NCI-H1436 treated with DMSO at 0.1 percent for 48 hours (cell line): ENCODE measurements at regions not wholly inside any gene's neighbourhood (a gene's known extent, or its start where the extent isn't known, plus 50 kb on each side); places are given as distances from the start of the nearest gene placed in this dataset.
A peak's percentile ranks its signal among the peaks of the same experiment; 100 is the strongest.
"Not testable (repeated sequence)": the region's sequence is repeated elsewhere in the genome, so short reads cannot be mapped to it uniquely, and the experiment has no call there.

Experiments
- DNase-seq: peaks from one replicate; lab custom pipeline; 2025; lab: John Stamatoyannopoulos, UW

DNA sequence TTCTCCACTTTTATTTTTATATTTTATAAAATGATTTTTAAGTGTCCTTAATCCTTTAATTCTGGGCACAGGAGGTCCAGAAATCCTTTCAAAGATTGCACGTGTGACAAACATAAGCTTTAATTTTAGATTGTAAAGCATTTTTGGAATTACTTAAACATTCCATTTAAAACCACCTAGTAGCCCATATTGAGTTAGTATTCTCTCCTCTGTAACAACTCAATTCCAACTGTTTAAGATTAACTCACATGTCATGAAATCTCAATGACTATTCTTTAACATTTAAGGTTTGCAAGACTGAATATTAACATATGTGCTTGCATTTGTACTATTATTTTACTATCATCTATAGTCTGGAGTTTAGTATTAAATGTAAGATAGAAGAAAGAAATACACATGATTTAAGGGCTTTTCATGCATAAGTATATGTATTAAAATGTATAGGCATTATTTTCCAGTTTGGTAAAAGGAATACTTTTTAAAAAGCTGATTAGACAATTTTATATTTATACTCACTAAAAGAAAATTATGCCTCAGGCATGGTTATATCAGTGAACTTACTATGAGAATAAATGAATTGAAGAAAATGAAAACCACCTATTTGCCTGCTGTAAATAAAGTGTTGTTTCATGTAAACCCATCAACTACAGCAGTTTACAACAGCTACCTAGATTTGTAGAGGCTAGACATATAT is 776.9 kb downstream of the SLC6A15 start:
- DNase-seq = no peak

GRCh38 chr12:84134797-84135366 is 777.7 kb downstream of the SLC6A15 start:
- DNase-seq = no peak

DNA sequence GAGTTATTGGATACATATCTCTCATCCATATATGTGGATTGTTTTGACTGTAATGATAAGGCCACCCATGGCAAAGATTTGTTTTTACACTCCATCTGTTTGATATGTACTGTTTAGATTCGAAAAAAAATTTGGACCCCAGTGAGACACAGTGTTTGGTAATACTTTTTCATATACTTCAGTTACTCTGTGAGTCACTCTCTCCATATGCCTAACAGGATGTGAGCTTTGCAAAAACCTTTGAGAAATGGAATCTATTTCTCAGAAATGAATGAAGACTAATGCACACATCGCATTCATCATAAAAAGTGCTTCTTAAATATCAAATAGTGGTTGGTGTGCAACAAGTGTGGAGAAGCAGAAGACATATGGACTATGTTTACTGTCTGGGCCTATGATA is 781.5 kb downstream of the SLC6A15 start:
- no peak for DNase-seq

- no peak for DNase-seq
These were observed 784.2 kb downstream of the SLC6A15 start for GRCh38 chr12:84128117-84128991.

DNA sequence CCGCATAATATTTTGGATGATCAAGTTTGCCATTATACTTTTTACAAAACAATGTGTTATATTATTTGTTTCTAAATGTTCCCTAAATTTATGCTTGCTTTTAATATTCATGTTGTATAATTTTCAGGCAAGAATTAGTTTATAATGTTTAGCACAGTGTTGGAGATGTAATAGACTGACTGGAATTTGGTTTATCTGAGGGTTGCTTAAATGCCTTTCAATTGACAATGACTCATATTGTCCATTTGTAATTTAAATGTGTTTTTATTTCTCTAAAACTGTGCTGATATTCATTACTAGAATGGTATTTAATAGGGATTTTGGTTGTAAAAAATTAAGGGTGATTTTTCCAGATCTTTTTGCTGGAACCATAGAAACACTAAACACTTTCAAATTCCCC is 788.4 kb downstream of the SLC6A15 start:
- DNase-seq = no peak

DNA sequence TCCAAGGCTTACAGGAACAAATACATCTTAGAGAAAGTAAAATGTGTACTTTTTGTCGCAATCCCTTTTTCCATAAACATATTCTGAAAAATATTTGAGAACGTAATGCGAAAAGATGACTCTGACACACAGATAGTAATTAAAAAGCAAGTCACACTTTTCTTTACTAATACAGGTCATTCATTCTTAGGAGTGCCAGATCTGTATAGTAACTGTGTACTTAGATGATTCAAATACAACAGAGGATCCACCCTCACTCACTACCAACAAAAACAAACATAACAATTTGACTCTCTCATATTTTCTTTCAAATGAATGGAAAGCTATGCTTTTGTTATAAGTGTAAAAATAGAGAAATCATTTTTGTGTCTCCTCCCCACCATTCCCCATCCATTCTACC is 795.4 kb downstream of the SLC6A15 start:
- no peak for DNase-seq

- DNase-seq = no peak
These were observed 798.9 kb downstream of the SLC6A15 start for GRCh38 chr12:84113666-84114065.

DNA sequence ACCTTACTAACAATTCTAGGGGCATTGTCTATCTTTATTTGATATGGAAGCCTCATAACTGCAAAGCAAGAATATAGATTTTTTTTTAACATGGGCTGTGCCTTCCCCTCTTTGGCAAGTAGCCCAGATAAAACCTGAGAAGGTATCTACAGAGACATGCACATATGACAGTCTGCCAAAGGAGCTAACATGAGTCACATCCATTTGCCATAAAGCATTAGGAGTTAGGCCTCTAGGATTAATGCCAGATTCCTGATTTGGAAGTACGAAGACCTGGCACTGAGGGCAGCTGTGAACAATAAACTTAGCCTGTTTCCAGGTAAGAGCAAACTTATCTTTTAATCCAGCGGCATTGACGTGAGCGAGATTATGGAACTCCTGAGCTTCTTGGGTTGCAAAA is 808.7 kb downstream of the SLC6A15 start:
- DNase-seq = not testable (repeated sequence)

- DNase-seq = not testable (repeated sequence)
These were observed 810.6 kb downstream of the SLC6A15 start for GRCh38 chr12:84101963-84102362.

GRCh38 chr12:84099591-84099990 is 813.0 kb downstream of the SLC6A15 start:
- not testable (repeated sequence) for DNase-seq

DNA sequence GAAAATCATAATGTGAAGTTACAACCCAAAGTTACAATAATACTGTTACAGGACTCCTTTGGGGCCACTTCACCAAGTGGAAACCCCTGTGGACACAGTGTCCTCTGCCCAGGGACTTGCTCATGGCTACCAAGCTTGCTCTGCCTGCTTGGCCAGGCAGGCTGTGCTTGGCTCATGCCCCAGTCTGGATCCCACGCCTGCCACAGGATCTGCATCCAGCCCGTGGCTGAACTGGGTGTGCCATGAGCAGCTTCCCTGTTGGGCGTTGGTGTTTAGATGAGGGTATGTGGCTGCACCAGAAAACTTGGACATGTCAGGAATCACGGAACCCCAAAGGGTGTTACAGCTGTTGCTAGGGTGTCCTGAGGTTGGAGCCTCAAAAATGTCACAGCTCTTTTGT is 820.9 kb downstream of the SLC6A15 start:
- DNase-seq = no peak

GRCh38 chr12:84089356-84089755 is 823.2 kb downstream of the SLC6A15 start:
- DNase-seq = no peak

DNA sequence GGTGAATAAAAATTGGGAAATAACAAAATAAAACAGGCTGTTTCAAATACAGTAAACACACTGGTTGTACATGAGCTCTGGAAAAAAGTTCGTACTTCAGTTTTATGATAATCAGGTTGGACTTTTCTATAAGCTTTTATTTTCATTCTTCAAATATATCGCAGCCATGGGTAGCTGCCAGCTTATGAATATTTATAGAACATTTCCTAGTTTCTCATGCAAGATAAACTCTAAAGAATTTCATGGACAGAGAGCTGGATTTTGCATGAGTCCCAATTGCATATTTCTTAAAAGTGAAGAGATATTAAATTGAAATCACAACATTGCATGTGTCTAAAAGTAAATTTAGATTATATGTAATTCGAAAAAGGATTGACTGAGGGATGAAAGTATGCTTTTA is 827.6 kb downstream of the SLC6A15 start:
- DNase-seq = no peak

DNA sequence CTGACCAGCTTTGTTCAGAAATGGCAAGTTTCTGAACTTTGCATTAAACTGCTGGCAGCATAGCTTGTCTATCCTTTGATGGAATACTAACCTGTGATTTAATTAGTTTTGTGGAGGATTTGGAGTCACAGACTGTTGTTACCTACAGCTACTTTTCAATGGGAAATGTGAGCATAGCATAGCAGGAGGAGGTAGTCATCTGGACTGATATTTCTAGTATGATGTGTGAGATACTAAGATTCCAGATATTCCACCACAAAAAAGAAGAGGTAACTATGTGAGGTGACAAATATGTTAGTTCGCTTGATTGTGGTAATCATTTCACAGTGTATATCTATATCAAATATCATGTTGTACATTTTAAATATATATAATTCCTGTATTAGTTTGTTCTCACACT is 833.0 kb downstream of the SLC6A15 start:
- DNase-seq = no peak

DNA sequence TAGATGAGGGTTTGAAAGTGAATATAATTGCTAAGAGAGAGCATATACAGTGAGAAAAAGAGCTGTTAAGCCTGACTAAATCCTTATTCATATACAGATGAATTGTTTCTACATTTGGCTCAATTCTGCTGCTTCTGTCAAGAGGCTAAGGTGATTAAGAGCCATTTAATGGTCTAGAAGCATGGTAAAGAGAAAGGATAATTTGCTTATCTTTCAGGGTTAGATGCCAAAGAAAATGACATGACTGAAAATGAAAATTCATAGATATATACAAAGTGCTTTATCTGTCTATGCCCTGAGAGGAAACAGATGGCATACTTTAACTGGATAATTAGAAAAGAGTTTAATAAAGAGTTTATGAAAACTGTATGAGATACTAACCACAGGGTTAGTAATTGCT is 834.9 kb downstream of the SLC6A15 start:
- DNase-seq = peak; percentile 31

- no peak for DNase-seq
These were observed 836.6 kb downstream of the SLC6A15 start for GRCh38 chr12:84075991-84076390.

GRCh38 chr12:84073401-84073800 is 839.2 kb downstream of the SLC6A15 start:
- DNase-seq = no peak

DNA sequence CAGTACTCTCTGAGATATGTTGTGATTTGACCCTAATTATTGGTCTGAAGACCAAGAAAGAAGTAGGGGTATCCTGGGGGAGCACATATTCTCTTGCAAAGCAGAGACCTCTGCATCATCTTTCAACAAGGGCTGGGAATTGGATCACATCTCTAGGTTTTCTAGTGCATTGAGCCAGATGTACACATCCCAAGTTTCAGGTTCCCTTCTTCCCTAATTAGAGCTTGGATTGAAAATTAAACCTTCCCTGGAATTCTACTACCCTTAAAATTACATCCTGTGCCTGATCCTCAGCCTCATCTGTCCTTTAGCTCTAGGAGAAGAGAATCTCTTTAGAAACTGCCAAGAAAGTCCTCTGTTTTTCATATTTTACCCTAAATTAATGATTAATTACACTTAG is 839.6 kb downstream of the SLC6A15 start:
- DNase-seq = no peak

DNA sequence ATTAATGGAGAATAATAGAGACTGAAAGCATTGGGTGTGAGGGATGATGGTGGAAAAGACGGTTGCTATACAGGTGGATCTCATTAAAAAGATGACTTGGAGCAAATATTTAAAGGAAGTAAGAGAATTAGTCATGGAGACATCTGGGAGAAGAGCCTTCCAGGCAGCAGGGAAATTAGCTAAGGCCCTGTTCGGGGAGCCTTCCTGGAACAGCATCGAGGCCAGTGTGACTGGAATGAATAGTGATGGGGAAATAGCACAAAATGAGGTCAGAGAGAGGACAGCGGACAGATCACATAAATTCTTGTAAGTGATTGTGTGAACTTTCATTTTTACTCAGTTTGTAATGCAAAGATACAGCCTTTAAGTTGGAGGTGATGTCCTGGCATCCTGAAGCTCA is 842.3 kb downstream of the SLC6A15 start:
- no peak for DNase-seq

DNA sequence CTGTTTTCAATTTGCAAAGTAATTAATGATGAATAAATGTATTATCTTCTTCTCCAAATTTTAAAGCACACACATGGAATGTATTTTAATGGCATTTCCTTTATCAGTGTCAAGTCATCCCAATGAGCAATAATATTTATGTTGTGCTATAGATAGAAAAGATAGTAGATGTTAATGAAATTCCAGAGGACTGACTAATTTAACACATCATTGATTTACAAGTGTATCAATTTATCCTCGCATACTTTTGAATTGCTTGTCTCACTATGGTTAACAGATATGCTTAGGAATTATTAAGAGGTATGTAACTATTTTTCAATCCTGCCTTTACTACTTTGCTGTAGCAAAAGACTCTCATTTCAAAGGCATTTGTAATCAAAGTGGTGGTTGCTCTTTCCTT is 842.9 kb downstream of the SLC6A15 start:
- no peak for DNase-seq

DNA sequence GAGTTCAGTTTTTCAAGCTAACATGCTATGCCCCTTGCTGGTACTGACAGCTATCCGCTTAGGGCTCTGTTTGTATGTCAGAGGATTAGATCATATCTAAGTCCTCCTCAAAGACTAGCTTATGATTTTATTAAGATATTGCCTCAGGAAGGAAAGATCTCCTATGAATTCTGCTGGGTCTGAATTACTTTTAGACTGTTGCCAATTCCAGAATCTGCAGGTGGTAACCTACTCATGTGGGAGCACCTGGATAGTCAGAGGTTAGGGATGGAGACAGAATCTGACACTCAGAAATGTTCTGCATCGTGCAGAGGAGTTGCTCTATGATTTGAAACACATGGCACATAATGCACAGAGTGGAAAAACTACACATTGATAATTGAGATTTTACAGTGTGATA is 843.4 kb downstream of the SLC6A15 start:
- no peak for DNase-seq

DNA sequence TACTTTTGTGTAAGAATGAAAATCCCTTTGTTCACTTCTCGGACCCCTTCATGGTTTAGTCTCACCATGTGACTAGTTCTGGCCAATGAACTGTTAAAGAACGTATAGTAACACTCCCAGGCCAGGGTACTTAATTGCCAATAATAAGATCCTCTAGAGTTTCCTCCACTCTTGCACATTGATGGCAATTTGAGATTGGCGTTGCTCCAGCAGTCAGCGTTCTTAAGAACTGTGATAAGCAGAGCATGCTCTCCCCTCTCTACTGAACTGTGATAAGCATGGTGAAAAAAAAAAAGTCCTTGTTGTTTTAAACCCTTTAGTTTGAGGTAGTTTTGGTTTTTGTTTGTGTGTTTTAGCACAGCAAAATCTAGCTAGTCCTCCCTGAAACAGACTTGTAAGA is 854.5 kb downstream of the SLC6A15 start:
- peak; percentile 66 for DNase-seq

DNA sequence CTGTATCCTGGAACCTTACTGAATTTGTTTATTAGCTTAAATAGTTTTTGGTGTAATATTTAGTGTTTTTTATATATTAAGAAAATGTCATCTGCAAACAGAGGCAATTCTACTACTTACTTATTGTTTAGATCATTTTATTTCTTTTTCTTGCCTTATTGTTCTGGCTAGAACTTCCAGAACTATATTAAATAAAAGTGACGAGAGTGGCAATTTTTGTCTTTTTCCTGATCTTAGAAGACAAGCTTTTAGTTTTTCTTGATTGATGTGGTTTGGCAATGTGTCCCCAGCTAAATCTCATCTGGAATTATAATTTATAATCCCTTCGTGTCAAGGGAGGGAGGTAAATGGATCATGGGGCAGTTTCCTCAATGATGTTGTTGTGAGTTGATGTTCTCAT is 857.8 kb downstream of the SLC6A15 start:
- DNase-seq = no peak
